Testis (tissue), 2 donors: ENCODE measurements at regions not wholly inside any gene's neighbourhood (a gene's known extent, or its start where the extent isn't known, plus 50 kb on each side); places are given as distances from the start of the nearest gene placed in this dataset.

ENCODE experiments used
- POLR2A ChIP-seq: fragments of 450-650 bp; IDR thresholded peaks from one replicate; pipeline ENCODE4 v1.6.1; 2017; ENCODE audit warnings: antibody characterized with exemption, mild to moderate bottlenecking, moderate library complexity
- TF ChIP-seq, protein P1 (sequence below), 3 experiments: fragments of 450-650 bp in 2 of 3; fragments of 200-600 bp in 1 of 3; sonication (generic) in 1 of 3; IDR thresholded peaks; one replicate each; pipeline ENCODE4 v1.5.1; 2016 to 2019; ENCODE audit warnings: antibody characterized with exemption in 3 of 3, mild to moderate bottlenecking in 2 of 3, moderate library complexity in 1 of 3

DNA sequence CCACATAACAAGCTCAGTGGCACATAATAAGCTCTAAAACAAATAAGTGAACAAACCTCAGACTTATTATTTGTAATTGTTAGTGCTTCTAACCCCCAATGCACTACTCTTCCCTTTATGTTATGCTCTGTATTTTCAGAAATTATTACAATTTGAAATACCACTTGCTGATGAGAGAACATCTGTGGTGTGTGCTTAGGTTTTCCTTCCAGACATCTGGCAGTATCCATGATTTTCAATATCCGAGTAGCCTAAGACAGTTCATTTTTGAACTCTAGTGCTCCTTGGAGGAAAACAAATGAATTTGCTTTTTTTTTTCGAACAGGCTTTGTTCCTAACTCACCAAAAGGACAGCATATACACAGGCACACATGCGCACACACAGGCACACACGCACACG is 278.7 kb upstream of the CLNK start:
- TF ChIP-seq, protein P1, sequence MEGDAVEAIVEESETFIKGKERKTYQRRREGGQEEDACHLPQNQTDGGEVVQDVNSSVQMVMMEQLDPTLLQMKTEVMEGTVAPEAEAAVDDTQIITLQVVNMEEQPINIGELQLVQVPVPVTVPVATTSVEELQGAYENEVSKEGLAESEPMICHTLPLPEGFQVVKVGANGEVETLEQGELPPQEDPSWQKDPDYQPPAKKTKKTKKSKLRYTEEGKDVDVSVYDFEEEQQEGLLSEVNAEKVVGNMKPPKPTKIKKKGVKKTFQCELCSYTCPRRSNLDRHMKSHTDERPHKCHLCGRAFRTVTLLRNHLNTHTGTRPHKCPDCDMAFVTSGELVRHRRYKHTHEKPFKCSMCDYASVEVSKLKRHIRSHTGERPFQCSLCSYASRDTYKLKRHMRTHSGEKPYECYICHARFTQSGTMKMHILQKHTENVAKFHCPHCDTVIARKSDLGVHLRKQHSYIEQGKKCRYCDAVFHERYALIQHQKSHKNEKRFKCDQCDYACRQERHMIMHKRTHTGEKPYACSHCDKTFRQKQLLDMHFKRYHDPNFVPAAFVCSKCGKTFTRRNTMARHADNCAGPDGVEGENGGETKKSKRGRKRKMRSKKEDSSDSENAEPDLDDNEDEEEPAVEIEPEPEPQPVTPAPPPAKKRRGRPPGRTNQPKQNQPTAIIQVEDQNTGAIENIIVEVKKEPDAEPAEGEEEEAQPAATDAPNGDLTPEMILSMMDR (IDR thresholded peaks at IDR 0.05): no peak
- no peak for TF ChIP-seq POLR2A
